ENCODE measurements at regions not wholly inside any gene's neighbourhood (a gene's known extent, or its start where the extent isn't known, plus 50 kb on each side); places are given as distances from the start of the nearest gene placed in this dataset.

- no peak overlapping the region for H3K27ac Mint-ChIP-seq
- H3K4me1 Mint-ChIP-seq (ENCODE audit: unreplicated experiment): no peaks in the 10 kb centered on the region
- H3K27me3 Mint-ChIP-seq: peaks cover 57% of the 10 kb centered on the region
- no peak for TF ChIP-seq CTCF (conservative IDR thresholded peaks at IDR 0.05)
- H3K4me3 Mint-ChIP-seq: no peak overlapping the region
- H3K36me3 Mint-ChIP-seq: no peaks in the 10 kb centered on the region
- no peak for DNase-seq (ENCODE audit: extremely low spot score, unreplicated experiment)
- H3K9me3 Mint-ChIP-seq: no peaks in the 10 kb centered on the region
These were observed 218.4 kb upstream of the MVB12B start for GRCh38 chr9:126108240-126108639.

GRCh38 chr9:126109575-126109974, 217.1 kb upstream of the MVB12B start:
- Mint-ChIP-seq H3K27me3 (peaks cover 59% of the 10 kb centered on the region), H3K27ac (no peak overlapping the region), H3K9me3 (no peaks in the 10 kb centered on the region), H3K36me3 (no peaks in the 10 kb centered on the region), H3K4me1 (ENCODE audit: unreplicated experiment) (no peaks in the 10 kb centered on the region), H3K4me3 (no peak overlapping the region)
- TF ChIP-seq CTCF (conservative IDR thresholded peaks at IDR 0.05): no peak
- DNase-seq (ENCODE audit: extremely low spot score, unreplicated experiment): no peak

GRCh38 chr9:126111556-126111955, 215.1 kb upstream of the MVB12B start:
- Mint-ChIP-seq H3K36me3 (no peaks in the 10 kb centered on the region), H3K27ac (no peak overlapping the region), H3K4me3 (no peak overlapping the region), H3K27me3 (peaks cover 62% of the 10 kb centered on the region), H3K4me1 (ENCODE audit: unreplicated experiment) (no peaks in the 10 kb centered on the region), H3K9me3 (no peaks in the 10 kb centered on the region)
- DNase-seq (ENCODE audit: extremely low spot score, unreplicated experiment): no peak
- TF ChIP-seq CTCF (conservative IDR thresholded peaks at IDR 0.05): no peak

- Mint-ChIP-seq H3K27ac (no peak overlapping the region), H3K27me3 (peaks cover 64% of the 10 kb centered on the region), H3K4me3 (no peak overlapping the region), H3K36me3 (no peaks in the 10 kb centered on the region), H3K4me1 (ENCODE audit: unreplicated experiment) (no peaks in the 10 kb centered on the region), H3K9me3 (no peaks in the 10 kb centered on the region)
- peak; percentile 53 for DNase-seq (ENCODE audit: extremely low spot score, unreplicated experiment)
- no peak for TF ChIP-seq CTCF (conservative IDR thresholded peaks at IDR 0.05)
These were observed 214.4 kb upstream of the MVB12B start for GRCh38 chr9:126112135-126112720.

- no peaks in the 10 kb centered on the region for H3K9me3 Mint-ChIP-seq
- no peak overlapping the region for H3K4me3 Mint-ChIP-seq
- H3K27me3 Mint-ChIP-seq: peaks cover 56% of the 10 kb centered on the region
- TF ChIP-seq CTCF (conservative IDR thresholded peaks at IDR 0.05): no peak
- no peak overlapping the region for H3K27ac Mint-ChIP-seq
- H3K4me1 Mint-ChIP-seq (ENCODE audit: unreplicated experiment): no peaks in the 10 kb centered on the region
- no peaks in the 10 kb centered on the region for H3K36me3 Mint-ChIP-seq
- peak; percentile 22 for DNase-seq (ENCODE audit: extremely low spot score, unreplicated experiment)
These were observed 213.5 kb upstream of the MVB12B start for GRCh38 chr9:126113176-126113575.
